ACC112 (cell line): ENCODE measurements at regions not wholly inside any gene's neighbourhood (a gene's known extent, or its start where the extent isn't known, plus 50 kb on each side); places are given as distances from the start of the nearest gene placed in this dataset.
"Not testable (repeated sequence)": the region's sequence is repeated elsewhere in the genome, so short reads cannot be mapped to it uniquely, and the experiment has no call there.

ENCODE experiments used
- H2AFZ ChIP-seq: fragments of 200-600 bp; sonication (generic); one replicate; pipeline ENCODE4 v1.6.0; 2017; ENCODE audit warnings: antibody characterized with exemption, low read length; ENCODE audit not compliant: unreplicated experiment
- H3K27ac ChIP-seq: fragments of 200-600 bp; sonication (generic); 2 replicates; pipeline ENCODE4 v1.5.1; 2014; ENCODE audit warnings: low read depth, mild to moderate bottlenecking, antibody characterized with exemption, low read length, moderate library complexity
- H3K27me3 ChIP-seq: fragments of 200-600 bp; sonication (generic); 2 replicates; pipeline ENCODE4 v1.6.1; 2014; ENCODE audit warnings: mild to moderate bottlenecking, antibody characterized with exemption, low read length, moderate library complexity, mixed read lengths; ENCODE audit not compliant: insufficient read depth
- H3K36me3 ChIP-seq: fragments of 200-600 bp; sonication (generic); 2 replicates; pipeline ENCODE4 v1.6.1; 2016; ENCODE audit warnings: mild to moderate bottlenecking, antibody characterized with exemption, low read length, moderate library complexity, mixed read lengths; ENCODE audit not compliant: insufficient read depth
- H3K4me1 ChIP-seq: fragments of 200-600 bp; sonication (generic); one replicate; pipeline ENCODE4 v1.6.1; 2016; ENCODE audit warnings: low read length, mixed read lengths; ENCODE audit not compliant: insufficient read depth, unreplicated experiment, control insufficient read depth
- H3K4me3 ChIP-seq: fragments of 200-600 bp; sonication (generic); 2 replicates; pipeline ENCODE4 v1.5.1; 2014; ENCODE audit warnings: mild to moderate bottlenecking, low read depth, low read length
- H3K79me2 ChIP-seq: fragments of 200-600 bp; sonication (generic); one replicate; pipeline ENCODE4 v1.6.0; 2016; ENCODE audit warnings: low read length; ENCODE audit not compliant: control insufficient read depth, unreplicated experiment, insufficient read depth

DNA sequence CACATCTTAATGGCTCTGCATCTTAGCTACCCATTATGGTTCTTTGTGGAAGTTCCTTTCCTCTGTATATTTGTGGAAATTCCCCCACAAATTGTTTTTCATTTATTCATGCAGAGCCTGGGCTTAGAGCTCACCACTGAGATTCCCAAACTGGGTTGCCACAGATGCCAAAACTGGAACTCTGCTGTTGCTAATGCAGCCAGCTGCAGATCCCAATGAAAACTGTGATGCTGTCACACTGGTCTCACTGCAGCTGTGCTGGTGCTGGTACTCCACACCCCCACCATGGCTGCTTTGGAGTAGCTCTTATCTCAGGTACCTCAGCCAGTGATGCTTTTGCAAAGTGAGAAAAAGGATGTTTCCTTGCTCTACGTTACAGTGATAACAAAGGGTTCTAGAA is 87.7 kb downstream of the DCK start:
- peaks cover 25% of the 10 kb centered on the region for H3K27me3 ChIP-seq
- H2AFZ ChIP-seq: no peak overlapping the region
- no peaks in the 10 kb centered on the region for H3K4me1 ChIP-seq
- H3K4me3 ChIP-seq: no peak overlapping the region
- no peaks in the 10 kb centered on the region for H3K79me2 ChIP-seq
- no peak overlapping the region for H3K27ac ChIP-seq
- no peaks in the 10 kb centered on the region for H3K36me3 ChIP-seq

DNA sequence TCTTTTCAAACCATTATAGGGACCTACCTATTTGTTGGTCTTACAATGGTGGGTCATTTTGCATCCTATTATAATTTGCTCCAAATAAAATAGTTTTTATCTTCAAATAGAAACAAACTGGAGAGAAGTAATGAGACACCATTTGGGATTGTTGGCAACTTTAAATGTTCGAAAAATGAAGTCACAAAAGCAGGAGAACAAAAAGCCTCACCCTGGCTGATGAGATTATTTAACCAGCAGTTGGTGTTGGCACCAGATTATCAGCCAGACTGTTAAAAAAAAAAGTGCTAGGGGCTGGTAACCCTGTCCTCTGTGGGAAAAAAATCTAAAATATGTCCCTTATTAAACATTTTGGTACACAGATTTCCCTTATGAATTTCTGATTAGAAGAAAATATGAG is 100.3 kb downstream of the DCK start:
- peaks cover 8% of the 10 kb centered on the region for H3K4me1 ChIP-seq
- no peaks in the 10 kb centered on the region for H3K27me3 ChIP-seq
- no peak overlapping the region for H2AFZ ChIP-seq
- no peaks in the 10 kb centered on the region for H3K36me3 ChIP-seq
- no peaks in the 10 kb centered on the region for H3K79me2 ChIP-seq
- H3K4me3 ChIP-seq: no peak overlapping the region
- H3K27ac ChIP-seq: no peak overlapping the region

DNA sequence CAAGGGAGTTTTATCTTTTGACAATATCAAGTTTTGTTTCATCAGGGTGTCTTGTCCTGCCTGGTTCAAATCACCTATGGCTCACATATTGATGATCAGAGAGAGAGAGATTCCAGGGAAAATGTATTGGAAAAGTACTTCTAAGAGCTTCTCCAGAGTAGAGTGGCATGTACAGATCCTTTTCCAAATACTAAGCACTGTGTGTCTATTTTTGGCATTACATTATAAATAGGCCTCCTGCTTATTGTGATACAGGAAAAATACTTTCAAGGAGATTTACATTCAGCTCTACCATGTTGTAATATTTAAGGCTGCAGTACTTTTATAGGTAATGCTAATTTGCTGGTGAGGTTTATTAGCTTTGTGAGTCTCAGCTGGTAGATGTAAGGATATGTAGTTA is 100.8 kb downstream of the DCK start:
- H3K4me3 ChIP-seq: no peak overlapping the region
- peaks cover 8% of the 10 kb centered on the region for H3K4me1 ChIP-seq
- peaks cover 3% of the 10 kb centered on the region; the same call in 1 of the 2 replicates for H3K27me3 ChIP-seq
- H3K36me3 ChIP-seq: no peaks in the 10 kb centered on the region
- no peak overlapping the region for H3K27ac ChIP-seq
- H2AFZ ChIP-seq: no peak overlapping the region
- H3K79me2 ChIP-seq: no peaks in the 10 kb centered on the region

DNA sequence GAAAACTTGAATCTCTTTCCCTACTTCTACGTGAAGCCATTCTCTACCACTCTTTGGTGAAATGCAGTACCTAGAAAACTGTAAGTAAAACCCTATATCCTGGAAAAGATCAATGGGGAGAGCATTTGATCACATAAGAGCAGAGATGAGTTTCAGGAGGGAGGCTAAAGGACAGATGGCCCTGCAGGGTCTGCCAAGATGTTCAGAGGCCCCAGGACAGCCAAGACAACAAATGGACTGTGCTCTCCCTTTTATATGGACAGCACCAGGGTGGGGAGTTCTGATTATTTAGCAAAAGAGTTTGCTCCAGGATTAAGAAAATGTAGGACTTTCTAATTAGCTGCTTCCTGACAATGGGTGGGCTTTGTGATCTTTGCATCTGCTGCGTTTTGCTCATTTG is 101.7 kb downstream of the DCK start:
- H3K27me3 ChIP-seq: peaks cover 8% of the 10 kb centered on the region; the same call in 1 of the 2 replicates
- H2AFZ ChIP-seq: peak overlapping the region; percentile 97
- H3K79me2 ChIP-seq: no peaks in the 10 kb centered on the region
- H3K36me3 ChIP-seq: no peaks in the 10 kb centered on the region
- peaks cover 8% of the 10 kb centered on the region for H3K4me1 ChIP-seq
- H3K4me3 ChIP-seq: peak overlapping the region; percentile 48; the same call in 1 of the 2 replicates
- H3K27ac ChIP-seq: no peak overlapping the region

DNA sequence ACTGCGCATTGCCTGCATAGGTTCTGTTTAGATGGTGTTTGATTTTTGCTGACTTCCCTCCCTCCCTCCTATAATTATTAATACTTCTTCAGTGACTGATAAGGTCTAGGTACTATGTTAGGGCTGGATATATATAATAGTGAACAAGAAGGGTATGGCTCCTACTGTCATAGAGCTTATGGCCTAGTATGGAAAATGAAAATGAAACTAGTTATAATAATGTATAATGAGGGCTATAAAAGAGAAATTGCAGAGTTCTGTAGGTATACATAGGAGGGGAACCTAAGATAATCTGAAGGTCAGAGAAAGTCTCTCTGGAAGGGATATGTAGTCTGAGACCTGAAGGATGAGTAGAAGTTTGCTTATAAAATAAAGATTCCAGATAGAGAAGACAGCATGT is 102.1 kb downstream of the DCK start:
- H3K27ac ChIP-seq: no peak overlapping the region
- peak overlapping the region; percentile 97 for H2AFZ ChIP-seq
- peak overlapping the region; percentile 48; the same call in 1 of the 2 replicates for H3K4me3 ChIP-seq
- no peaks in the 10 kb centered on the region for H3K36me3 ChIP-seq
- H3K79me2 ChIP-seq: no peaks in the 10 kb centered on the region
- peaks cover 8% of the 10 kb centered on the region for H3K4me1 ChIP-seq
- H3K27me3 ChIP-seq: peaks cover 8% of the 10 kb centered on the region; the same call in 1 of the 2 replicates

DNA sequence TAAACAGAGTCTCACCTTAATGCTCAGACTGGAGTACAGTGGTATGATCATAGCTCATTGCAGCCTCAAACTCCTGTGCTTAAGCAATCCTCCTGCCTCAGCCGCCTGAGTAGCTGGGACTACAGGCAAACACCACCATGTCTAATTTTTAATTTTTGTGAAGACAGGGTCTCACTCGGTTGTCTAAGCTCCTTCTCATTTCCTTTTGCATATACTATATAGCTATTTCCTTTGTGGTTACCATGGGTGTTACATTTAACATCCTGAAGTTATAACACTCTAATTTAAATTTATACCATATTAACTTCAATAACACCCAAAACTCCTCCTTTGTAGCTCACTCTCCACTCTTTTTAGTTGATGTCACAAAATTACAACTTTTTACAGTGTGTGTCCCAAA is 114.3 kb downstream of the DCK start:
- H2AFZ ChIP-seq: no peak overlapping the region
- H3K36me3 ChIP-seq: no peaks in the 10 kb centered on the region
- no peaks in the 10 kb centered on the region for H3K27me3 ChIP-seq
- no peaks in the 10 kb centered on the region for H3K4me1 ChIP-seq
- no peak overlapping the region for H3K4me3 ChIP-seq
- no peaks in the 10 kb centered on the region for H3K79me2 ChIP-seq
- H3K27ac ChIP-seq: no peak overlapping the region

DNA sequence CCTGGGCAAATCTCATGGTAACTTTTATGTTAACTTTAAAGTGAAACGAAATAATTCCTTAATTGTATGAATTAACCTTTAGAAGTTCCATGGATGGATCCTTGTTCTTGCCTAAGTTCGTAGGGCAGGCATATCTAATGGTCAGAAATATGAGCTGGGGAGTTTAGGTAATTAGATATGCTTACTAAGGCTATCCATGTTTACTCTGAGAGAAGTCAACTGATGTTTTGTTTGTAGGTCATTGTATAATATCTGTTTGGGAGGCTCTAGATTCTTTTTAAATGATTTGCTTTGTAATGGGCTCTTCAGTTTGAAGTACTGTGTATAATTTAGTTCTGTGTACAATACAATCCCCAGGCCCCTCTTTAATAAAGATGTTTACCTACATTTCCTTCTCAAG is 117.0 kb downstream of the DCK start:
- no peak overlapping the region for H2AFZ ChIP-seq
- H3K4me1 ChIP-seq: no peaks in the 10 kb centered on the region
- H3K36me3 ChIP-seq: no peaks in the 10 kb centered on the region
- no peak overlapping the region for H3K4me3 ChIP-seq
- no peaks in the 10 kb centered on the region for H3K79me2 ChIP-seq
- H3K27me3 ChIP-seq: no peaks in the 10 kb centered on the region
- no peak overlapping the region for H3K27ac ChIP-seq

DNA sequence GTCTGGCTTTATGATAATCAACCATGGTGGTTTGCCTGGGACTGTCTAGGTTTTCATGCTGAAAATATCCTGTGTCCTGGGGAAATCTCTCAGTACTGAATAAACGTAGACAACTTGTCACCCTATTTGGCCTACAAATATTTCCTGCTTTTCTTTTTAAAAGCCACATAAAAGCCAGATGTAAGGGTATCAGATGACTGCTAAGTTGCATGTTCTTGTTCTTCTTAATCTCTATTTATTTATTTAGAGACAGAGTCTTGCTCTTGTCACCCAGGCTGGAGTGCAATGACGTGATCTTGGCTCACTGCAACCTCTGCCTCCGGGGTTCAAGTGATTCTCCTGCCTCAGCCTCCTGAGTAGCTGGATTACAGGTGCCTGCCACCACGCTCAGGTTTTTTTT is 117.7 kb downstream of the DCK start:
- H3K27me3 ChIP-seq, H3K4me3 ChIP-seq, H3K79me2 ChIP-seq, H3K36me3 ChIP-seq, H3K4me1 ChIP-seq, H2AFZ ChIP-seq, H3K27ac ChIP-seq: not testable (repeated sequence)

DNA sequence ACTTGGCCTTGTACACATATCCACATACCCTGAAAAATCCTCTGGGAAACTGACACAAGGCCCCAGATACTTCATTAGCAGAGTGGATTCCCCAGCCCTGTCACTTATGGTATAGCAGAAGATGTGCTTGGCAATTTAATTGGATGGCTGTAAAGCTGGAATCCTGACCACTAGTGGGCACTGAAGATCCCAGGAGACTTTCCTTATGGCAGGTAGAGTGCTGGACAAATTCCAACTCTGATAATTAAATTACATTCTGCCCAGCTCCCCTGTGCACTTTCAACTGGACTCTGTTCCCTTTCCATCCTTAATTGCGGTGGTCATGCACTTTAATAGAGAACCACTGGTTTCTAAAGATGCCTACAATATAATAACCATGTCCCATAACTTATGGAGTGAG is 119.8 kb downstream of the DCK start:
- no peaks in the 10 kb centered on the region for H3K79me2 ChIP-seq

DNA sequence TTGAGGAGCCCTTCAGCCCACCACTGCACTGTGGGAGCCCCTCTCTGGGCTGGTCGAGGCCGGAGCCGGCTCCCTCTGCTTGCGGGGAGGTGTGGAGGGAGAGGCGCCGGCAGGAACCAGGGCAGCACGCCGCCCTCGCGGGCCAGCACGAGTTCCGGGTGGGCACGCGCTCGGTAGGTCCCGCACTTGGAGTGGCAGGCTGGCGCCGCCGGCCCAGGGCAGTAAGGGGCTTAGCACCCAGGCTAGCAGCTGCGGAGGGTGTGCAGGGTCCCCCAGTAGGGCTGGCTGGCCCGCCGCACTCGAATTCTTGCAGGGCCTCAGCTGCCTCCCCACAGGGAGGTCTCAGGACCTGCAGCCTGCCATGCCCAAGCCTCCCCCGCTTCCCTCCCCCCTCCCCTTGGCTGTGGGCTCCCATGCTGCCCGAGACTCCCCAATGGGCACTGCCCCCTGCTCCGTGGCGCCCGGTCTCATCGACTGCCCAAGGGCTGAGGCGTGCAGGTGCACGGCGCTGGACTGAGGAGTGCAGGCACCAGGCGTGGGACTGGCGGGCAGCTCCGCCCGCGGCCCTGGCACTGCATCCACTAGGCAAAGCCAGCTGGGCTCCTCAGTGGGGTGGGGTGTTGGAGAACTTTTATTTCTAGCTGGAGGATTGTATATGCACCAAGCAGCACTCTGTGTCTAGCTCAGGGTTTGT is 127.5 kb downstream of the DCK start:
- no peak overlapping the region for H2AFZ ChIP-seq
- peaks cover 3% of the 10 kb centered on the region for H3K4me1 ChIP-seq
- no peaks in the 10 kb centered on the region for H3K79me2 ChIP-seq
- H3K36me3 ChIP-seq: no peaks in the 10 kb centered on the region
- H3K27ac ChIP-seq: no peak overlapping the region
- no peaks in the 10 kb centered on the region for H3K27me3 ChIP-seq
- H3K4me3 ChIP-seq: no peak overlapping the region

More for the DNA sequence above, 119.8 kb downstream of the DCK start:
- Histone ChIP-seq H3K36me3 (no peaks in the 10 kb centered on the region), H2AFZ (no peak overlapping the region), H3K4me3 (no peak overlapping the region), H3K27me3 (no peaks in the 10 kb centered on the region), H3K4me1 (no peaks in the 10 kb centered on the region), H3K27ac (no peak overlapping the region)

DNA sequence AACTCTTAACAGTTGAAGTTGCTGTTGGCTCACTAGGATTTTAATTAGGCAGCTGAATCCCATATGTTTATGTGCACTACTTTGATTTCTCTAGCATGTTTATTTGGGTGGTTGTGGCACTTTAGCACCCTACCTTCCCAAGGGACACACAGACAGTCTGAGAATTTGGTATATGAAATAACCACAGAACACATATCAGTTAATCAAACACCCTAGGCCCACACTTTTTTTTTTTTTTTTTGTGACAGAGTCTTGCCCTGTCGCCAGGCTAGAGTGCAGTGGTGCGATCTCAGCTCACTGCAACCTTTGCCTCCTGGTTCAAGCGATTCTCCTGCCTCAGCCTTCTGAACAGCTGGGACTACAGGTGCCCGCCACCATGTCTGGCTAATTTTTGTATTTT is 130.5 kb downstream of the DCK start:
- Histone ChIP-seq H3K27ac (no peak overlapping the region), H2AFZ (no peak overlapping the region), H3K4me3 (no peak overlapping the region), H3K79me2 (no peaks in the 10 kb centered on the region), H3K36me3 (no peaks in the 10 kb centered on the region), H3K27me3 (no peaks in the 10 kb centered on the region), H3K4me1 (peaks cover 15% of the 10 kb centered on the region)
